Neural cell (in vitro differentiated cells): ENCODE measurements at regions not wholly inside any gene's neighbourhood (a gene's known extent, or its start where the extent isn't known, plus 50 kb on each side); places are given as distances from the start of the nearest gene placed in this dataset.

ENCODE experiments used
- H2AFZ ChIP-seq: fragments of 200-600, 300-800 bp; sonication (generic), shearing (Covaris generic); 2 replicates; pipeline ENCODE4 v1.6.0; 2014; ENCODE audit warnings: low read depth, mild to moderate bottlenecking, antibody characterized with exemption, low read length, moderate library complexity
- H3F3A ChIP-seq: fragments of 200-600 bp; shearing (Covaris generic); 2 replicates; pipeline ENCODE4 v1.6.1; 2016; ENCODE audit warnings: mild to moderate bottlenecking, moderate library complexity, mixed read lengths, antibody characterized with exemption, low read length; ENCODE audit not compliant: insufficient read depth, poor library complexity, severe bottlenecking
- H3K27ac ChIP-seq: fragments of 200-600, 300-800 bp; sonication (generic), shearing (Covaris generic); 2 replicates; pipeline ENCODE4 v1.5.1; 2014; ENCODE audit warnings: mild to moderate bottlenecking, low read length, moderate library complexity
- H3K27me3 ChIP-seq: fragments of 300-800, 200-600 bp; sonication (generic), shearing (Covaris generic); 2 replicates; pipeline ENCODE4 v1.6.0; 2014; ENCODE audit warnings: mild to moderate bottlenecking, low read depth, low read length, moderate library complexity; ENCODE audit not compliant: insufficient read depth
- H3K36me3 ChIP-seq: fragments of 300-800, 200-600 bp; sonication (generic), shearing (Covaris generic); 2 replicates; pipeline ENCODE4 v1.5.1; 2014; ENCODE audit warnings: mild to moderate bottlenecking, antibody characterized with exemption, low read length, moderate library complexity; ENCODE audit not compliant: insufficient read depth
- H3K4me2 ChIP-seq: fragments of 300-800, 200-600 bp; sonication (generic), shearing (Covaris generic); 2 replicates; pipeline ENCODE4 v1.6.0; 2014; ENCODE audit warnings: mild to moderate bottlenecking, low read length
- H3K4me3 ChIP-seq: fragments of 300-800, 200-600 bp; sonication (generic), shearing (Covaris generic); 2 replicates; pipeline ENCODE4 v1.5.1; 2014; ENCODE audit warnings: mild to moderate bottlenecking, low read length, moderate library complexity
- H3K79me2 ChIP-seq: fragments of 200-600 bp; shearing (Covaris generic); replicated peaks from 2 replicates; pipeline ENCODE4 v1.6.0; 2014; ENCODE audit warnings: mild to moderate bottlenecking, low read length, moderate library complexity; ENCODE audit not compliant: insufficient read depth
- H3K9ac ChIP-seq: fragments of 300-800, 200-600 bp; sonication (generic), shearing (Covaris generic); 2 replicates; pipeline ENCODE4 v1.6.1; 2016; ENCODE audit warnings: mild to moderate bottlenecking, low read length, mixed read lengths
- H3K9me2 ChIP-seq: fragments of 200-600 bp; shearing (Covaris generic); 2 replicates; pipeline ENCODE4 v1.6.1; 2016; ENCODE audit warnings: mild to moderate bottlenecking, low read length, mixed read lengths; ENCODE audit not compliant: insufficient read depth
- H3K9me3 ChIP-seq: fragments of 200-600, 300-800 bp; sonication (generic), shearing (Covaris generic); 2 replicates; pipeline ENCODE4 v1.6.1; 2016; ENCODE audit warnings: mild to moderate bottlenecking, mixed run types, low read length, moderate library complexity, mixed read lengths
- H4K20me1 ChIP-seq: fragments of 200-600 bp; shearing (Covaris generic); 2 replicates; pipeline ENCODE4 v1.6.1; 2016; ENCODE audit warnings: mild to moderate bottlenecking, mixed run types; ENCODE audit not compliant: insufficient read depth
- EP300 ChIP-seq: fragments of 450-650 bp; conservative IDR thresholded peaks from 2 replicates; pipeline ENCODE4 v1.6.1; 2014; ENCODE audit warnings: antibody characterized with exemption, mild to moderate bottlenecking, moderate library complexity; ENCODE audit not compliant: poor library complexity, severe bottlenecking
- EZH2 ChIP-seq: fragments of 200-600, 300-800 bp; shearing (Covaris generic), sonication (generic); IDR thresholded peaks from 2 replicates; pipeline ENCODE4 v1.6.1; 2014; ENCODE audit warnings: antibody characterized with exemption, low read length, borderline replicate concordance, mild to moderate bottlenecking; ENCODE audit not compliant: insufficient read depth, poor library complexity, severe bottlenecking
- MXI1 ChIP-seq: fragments of 450-650 bp; conservative IDR thresholded peaks from 2 replicates; pipeline ENCODE4 v1.6.1; 2014; ENCODE audit warnings: antibody characterized with exemption, mild to moderate bottlenecking; ENCODE audit not compliant: poor library complexity, severe bottlenecking
- POLR2AphosphoS5 ChIP-seq: IDR thresholded peaks from 2 replicates; pipeline ENCODE4 v1.6.1; 2012
- RAD21 ChIP-seq: fragments of 450-650 bp; conservative IDR thresholded peaks from 2 replicates; pipeline ENCODE4 v1.6.1; 2014; ENCODE audit warnings: antibody characterized with exemption, mild to moderate bottlenecking, moderate library complexity
- SMC3 ChIP-seq: fragments of 450-650 bp; conservative IDR thresholded peaks from 2 replicates; pipeline ENCODE4 v1.6.1; 2014; ENCODE audit warnings: antibody characterized with exemption, mild to moderate bottlenecking, moderate library complexity; ENCODE audit not compliant: poor library complexity
- TAF1 ChIP-seq: IDR thresholded peaks from 2 replicates; pipeline ENCODE4 v1.6.1; 2012; ENCODE audit warnings: low read depth
- TF ChIP-seq, protein P1 (sequence below): fragments of 450-650 bp; IDR thresholded peaks from 2 replicates; pipeline ENCODE4 v1.5.1; 2014; ENCODE audit warnings: antibody characterized with exemption, mild to moderate bottlenecking, moderate library complexity; ENCODE audit not compliant: poor library complexity, severe bottlenecking
- TF ChIP-seq, protein P2 (sequence below): IDR thresholded peaks from 2 replicates; pipeline ENCODE4 v1.6.1; 2012; ENCODE audit warnings: borderline replicate concordance

DNA sequence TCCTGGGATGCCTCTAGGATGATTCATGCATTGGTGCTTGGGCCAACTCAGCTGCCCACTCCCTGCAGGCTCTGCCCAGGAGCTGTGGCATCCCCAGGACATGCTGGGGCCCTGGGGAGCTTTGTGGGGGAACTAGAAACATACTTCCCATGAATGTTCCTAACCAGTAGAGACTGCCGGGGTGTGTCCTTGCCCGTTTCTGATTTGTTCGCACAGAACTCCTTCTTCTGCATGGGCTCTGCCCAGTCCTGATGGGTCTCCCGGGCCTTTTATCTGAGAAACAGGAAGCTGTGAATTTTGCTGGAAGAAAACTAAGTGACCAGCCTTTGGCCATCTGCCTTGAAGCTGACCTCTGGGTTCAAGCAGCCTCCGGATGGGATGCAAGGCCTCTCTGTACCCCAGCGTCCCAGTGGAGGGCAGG, 71.6 kb upstream of the RNU6ATAC start:
- TF ChIP-seq EZH2 = no peak
- no peak for TF ChIP-seq SMC3
- no peak for TF ChIP-seq POLR2AphosphoS5
- TF ChIP-seq, protein P1, sequence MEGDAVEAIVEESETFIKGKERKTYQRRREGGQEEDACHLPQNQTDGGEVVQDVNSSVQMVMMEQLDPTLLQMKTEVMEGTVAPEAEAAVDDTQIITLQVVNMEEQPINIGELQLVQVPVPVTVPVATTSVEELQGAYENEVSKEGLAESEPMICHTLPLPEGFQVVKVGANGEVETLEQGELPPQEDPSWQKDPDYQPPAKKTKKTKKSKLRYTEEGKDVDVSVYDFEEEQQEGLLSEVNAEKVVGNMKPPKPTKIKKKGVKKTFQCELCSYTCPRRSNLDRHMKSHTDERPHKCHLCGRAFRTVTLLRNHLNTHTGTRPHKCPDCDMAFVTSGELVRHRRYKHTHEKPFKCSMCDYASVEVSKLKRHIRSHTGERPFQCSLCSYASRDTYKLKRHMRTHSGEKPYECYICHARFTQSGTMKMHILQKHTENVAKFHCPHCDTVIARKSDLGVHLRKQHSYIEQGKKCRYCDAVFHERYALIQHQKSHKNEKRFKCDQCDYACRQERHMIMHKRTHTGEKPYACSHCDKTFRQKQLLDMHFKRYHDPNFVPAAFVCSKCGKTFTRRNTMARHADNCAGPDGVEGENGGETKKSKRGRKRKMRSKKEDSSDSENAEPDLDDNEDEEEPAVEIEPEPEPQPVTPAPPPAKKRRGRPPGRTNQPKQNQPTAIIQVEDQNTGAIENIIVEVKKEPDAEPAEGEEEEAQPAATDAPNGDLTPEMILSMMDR = no peak
- TF ChIP-seq RAD21 = no peak
- TF ChIP-seq EP300 = no peak
- Histone ChIP-seq H3K79me2 (no peaks in the 10 kb centered on the region), H3K9me2 (no peaks in the 10 kb centered on the region), H3K27me3 (no peaks in the 10 kb centered on the region), H3K9me3 (no peaks in the 10 kb centered on the region), H3K27ac (no peak overlapping the region), H3K4me2 (no peak overlapping the region), H3F3A (no peaks in the 10 kb centered on the region), H3K9ac (no peak overlapping the region), H3K36me3 (no peaks in the 10 kb centered on the region), H2AFZ (no peak overlapping the region), H3K4me3 (no peak overlapping the region), H4K20me1 (no peaks in the 10 kb centered on the region)

DNA sequence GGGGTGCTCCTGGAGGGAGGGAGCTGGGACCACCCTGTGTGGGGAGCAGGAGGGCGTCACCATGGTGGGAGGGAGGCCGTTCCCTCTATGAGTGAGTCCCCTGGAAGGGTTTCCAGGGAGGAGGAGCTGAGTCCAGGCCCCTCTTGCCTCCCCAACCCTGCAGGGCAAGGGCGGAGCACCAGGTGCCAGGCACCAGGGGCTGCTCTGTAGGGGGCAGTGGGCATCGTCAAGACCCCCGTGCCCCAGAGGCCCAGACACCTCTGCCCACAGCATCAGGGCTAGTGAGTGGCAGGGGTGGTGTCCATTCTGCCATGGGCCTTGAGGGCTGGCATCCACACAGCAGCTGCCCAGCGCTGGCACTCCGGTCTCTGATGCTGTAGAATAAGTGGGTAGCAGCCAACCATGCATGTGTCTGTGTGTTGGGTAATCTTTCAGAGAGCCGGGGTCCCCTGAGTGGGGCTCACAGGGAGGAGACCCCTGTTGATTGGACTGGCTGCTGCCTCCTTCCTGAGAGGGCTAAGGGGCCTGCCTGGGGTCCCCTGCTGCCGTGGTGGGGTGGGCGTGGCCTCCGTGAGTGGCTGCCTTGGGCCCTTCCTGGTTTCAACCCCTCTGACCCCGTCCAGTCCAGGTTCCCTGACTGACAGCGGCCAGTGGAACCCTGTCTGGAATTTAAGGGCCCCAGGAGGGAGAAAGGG, 72.7 kb upstream of the RNU6ATAC start:
- H4K20me1 ChIP-seq = no peaks in the 10 kb centered on the region
- H3K9me2 ChIP-seq = no peaks in the 10 kb centered on the region
- TF ChIP-seq, protein P1 = no peak
- no peaks in the 10 kb centered on the region for H3F3A ChIP-seq
- no peak overlapping the region for H3K9ac ChIP-seq
- no peak overlapping the region for H3K27ac ChIP-seq
- H3K4me2 ChIP-seq = no peak overlapping the region
- H3K9me3 ChIP-seq = no peaks in the 10 kb centered on the region
- no peaks in the 10 kb centered on the region for H3K79me2 ChIP-seq
- no peaks in the 10 kb centered on the region for H3K27me3 ChIP-seq
- no peaks in the 10 kb centered on the region for H3K36me3 ChIP-seq
- H2AFZ ChIP-seq = no peak overlapping the region
- no peak overlapping the region for H3K4me3 ChIP-seq

DNA sequence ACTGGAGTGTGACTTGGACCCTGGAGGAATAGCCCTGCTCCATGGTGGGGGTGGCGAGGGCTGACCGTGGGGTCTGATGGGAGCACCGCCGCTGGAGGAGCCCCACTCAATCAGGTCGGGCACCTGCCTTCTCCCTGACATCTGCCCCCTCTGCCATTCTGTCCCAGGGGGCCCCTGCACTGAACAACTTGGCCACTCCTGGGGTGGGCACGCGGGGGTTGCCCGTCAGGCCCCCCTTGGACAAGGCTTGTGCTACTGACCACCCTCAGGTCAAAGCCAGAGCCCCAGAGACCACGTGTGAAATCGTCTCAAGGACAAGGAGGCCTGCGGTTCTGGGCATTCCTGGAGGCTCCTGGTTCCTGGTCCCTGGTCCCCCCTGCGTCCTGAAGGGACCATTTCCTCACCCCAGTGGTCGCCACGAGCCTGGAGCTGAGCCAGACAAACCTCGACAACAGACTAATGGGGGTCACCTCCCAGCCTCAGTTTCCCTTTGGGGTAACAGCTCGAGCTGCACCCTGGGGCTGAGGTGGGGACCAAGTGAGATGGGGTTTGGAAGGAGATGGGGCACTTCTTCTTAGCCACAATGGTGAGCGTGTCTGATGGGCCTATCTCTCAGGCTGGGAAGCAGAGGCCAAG, 73.4 kb upstream of the RNU6ATAC start:
- Histone ChIP-seq H3K27ac (no peak overlapping the region), H3K9ac (no peak overlapping the region), H3K4me2 (no peak overlapping the region), H3K9me3 (no peaks in the 10 kb centered on the region), H3K36me3 (no peaks in the 10 kb centered on the region), H2AFZ (no peak overlapping the region), H3K79me2 (no peaks in the 10 kb centered on the region), H3K9me2 (no peaks in the 10 kb centered on the region), H3K27me3 (no peaks in the 10 kb centered on the region), H3K4me3 (no peak overlapping the region), H4K20me1 (no peaks in the 10 kb centered on the region), H3F3A (no peaks in the 10 kb centered on the region)
- TF ChIP-seq POLR2AphosphoS5 (no peak), SMC3 (no peak), EZH2 (no peak), TAF1 (no peak), RAD21 (no peak), MXI1 (no peak), EP300 (no peak)
- TF ChIP-seq, protein P1 = no peak
- TF ChIP-seq, protein P2, sequence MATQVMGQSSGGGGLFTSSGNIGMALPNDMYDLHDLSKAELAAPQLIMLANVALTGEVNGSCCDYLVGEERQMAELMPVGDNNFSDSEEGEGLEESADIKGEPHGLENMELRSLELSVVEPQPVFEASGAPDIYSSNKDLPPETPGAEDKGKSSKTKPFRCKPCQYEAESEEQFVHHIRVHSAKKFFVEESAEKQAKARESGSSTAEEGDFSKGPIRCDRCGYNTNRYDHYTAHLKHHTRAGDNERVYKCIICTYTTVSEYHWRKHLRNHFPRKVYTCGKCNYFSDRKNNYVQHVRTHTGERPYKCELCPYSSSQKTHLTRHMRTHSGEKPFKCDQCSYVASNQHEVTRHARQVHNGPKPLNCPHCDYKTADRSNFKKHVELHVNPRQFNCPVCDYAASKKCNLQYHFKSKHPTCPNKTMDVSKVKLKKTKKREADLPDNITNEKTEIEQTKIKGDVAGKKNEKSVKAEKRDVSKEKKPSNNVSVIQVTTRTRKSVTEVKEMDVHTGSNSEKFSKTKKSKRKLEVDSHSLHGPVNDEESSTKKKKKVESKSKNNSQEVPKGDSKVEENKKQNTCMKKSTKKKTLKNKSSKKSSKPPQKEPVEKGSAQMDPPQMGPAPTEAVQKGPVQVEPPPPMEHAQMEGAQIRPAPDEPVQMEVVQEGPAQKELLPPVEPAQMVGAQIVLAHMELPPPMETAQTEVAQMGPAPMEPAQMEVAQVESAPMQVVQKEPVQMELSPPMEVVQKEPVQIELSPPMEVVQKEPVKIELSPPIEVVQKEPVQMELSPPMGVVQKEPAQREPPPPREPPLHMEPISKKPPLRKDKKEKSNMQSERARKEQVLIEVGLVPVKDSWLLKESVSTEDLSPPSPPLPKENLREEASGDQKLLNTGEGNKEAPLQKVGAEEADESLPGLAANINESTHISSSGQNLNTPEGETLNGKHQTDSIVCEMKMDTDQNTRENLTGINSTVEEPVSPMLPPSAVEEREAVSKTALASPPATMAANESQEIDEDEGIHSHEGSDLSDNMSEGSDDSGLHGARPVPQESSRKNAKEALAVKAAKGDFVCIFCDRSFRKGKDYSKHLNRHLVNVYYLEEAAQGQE = no peak
